Osteoblast (primary cell): ENCODE measurements at regions not wholly inside any gene's neighbourhood (a gene's known extent, or its start where the extent isn't known, plus 50 kb on each side); places are given as distances from the start of the nearest gene placed in this dataset.

Experiments
- DNase-seq: peaks from one replicate; pipeline ENCODE4 v3.0.0; 2011; ENCODE audit warnings: low spot score, mixed read lengths; ENCODE audit not compliant: insufficient read length; ENCODE audit errors: missing footprints
- H2AFZ ChIP-seq: 2 replicates; pipeline ENCODE4 v1.6.0; 2011; ENCODE audit warnings: mild to moderate bottlenecking, low read length
- H3K27ac ChIP-seq: 2 replicates; pipeline ENCODE4 v1.5.1; 2011; ENCODE audit warnings: mild to moderate bottlenecking, low read depth, low read length, moderate library complexity
- H3K27me3 ChIP-seq: 2 replicates; pipeline ENCODE4 v1.6.0; 2012; ENCODE audit warnings: mild to moderate bottlenecking, control low read depth, inconsistent platforms, low read length, moderate library complexity; ENCODE audit not compliant: insufficient read depth
- H3K36me3 ChIP-seq: 2 replicates; pipeline ENCODE4 v1.5.1; 2011; ENCODE audit warnings: mild to moderate bottlenecking, low read length, control low read depth, moderate library complexity; ENCODE audit not compliant: insufficient read depth
- H3K4me1 ChIP-seq: 2 replicates; pipeline ENCODE4 v1.5.1; 2011; ENCODE audit warnings: mild to moderate bottlenecking, low read length, control low read depth, moderate library complexity; ENCODE audit not compliant: insufficient read depth
- H3K4me2 ChIP-seq: 2 replicates; pipeline ENCODE4 v1.6.0; 2011; ENCODE audit warnings: mild to moderate bottlenecking, low read length; ENCODE audit not compliant: insufficient read depth
- H3K4me3 ChIP-seq: fragments of 200-600 bp; sonication (generic); 3 replicates; pipeline ENCODE4 v1.5.1; 2012; ENCODE audit warnings: mild to moderate bottlenecking, low read length, inconsistent platforms; ENCODE audit not compliant: insufficient read depth
- H3K79me2 ChIP-seq: 2 replicates; pipeline ENCODE4 v1.6.0; 2012; ENCODE audit warnings: mild to moderate bottlenecking, low read length, control low read depth, inconsistent platforms; ENCODE audit not compliant: insufficient read depth
- H3K9me3 ChIP-seq: 2 replicates; pipeline ENCODE4 v1.5.1; 2011; ENCODE audit warnings: low read depth, low read length, control low read depth
- H4K20me1 ChIP-seq: 2 replicates; pipeline ENCODE4 v1.6.0; 2012; ENCODE audit warnings: mild to moderate bottlenecking, low read length, control low read depth; ENCODE audit not compliant: insufficient read depth
- TF ChIP-seq, protein P1 (sequence below): IDR thresholded peaks from 2 replicates; pipeline ENCODE4 v1.5.1; 2011; ENCODE audit warnings: mild to moderate bottlenecking, low read depth, low read length, moderate library complexity; ENCODE audit errors: extremely low read depth

DNA sequence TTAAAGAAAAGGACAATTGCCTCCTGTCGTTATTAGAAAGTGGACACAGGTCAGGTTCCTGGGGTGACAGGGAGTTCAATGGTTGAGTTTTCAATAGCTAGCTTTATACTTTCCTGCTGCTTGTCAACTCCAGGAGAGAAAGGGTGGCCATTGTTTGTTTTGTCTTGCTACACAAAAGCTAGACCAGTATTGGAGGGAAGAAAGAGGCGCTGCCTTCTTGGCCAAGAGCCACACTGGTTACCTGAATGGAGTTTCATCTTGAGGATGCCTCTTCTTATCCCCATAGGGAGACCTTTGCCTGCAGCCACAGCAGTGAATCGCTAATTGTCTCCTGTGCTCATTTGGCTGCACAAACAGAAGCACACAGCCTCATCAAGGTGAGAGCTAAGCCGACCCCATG is 279.4 kb upstream of the GRIA1 start:
- H3K27ac ChIP-seq, result no peak overlapping the region
- H3K79me2 ChIP-seq, result no peaks in the 10 kb centered on the region
- TF ChIP-seq, protein P1, sequence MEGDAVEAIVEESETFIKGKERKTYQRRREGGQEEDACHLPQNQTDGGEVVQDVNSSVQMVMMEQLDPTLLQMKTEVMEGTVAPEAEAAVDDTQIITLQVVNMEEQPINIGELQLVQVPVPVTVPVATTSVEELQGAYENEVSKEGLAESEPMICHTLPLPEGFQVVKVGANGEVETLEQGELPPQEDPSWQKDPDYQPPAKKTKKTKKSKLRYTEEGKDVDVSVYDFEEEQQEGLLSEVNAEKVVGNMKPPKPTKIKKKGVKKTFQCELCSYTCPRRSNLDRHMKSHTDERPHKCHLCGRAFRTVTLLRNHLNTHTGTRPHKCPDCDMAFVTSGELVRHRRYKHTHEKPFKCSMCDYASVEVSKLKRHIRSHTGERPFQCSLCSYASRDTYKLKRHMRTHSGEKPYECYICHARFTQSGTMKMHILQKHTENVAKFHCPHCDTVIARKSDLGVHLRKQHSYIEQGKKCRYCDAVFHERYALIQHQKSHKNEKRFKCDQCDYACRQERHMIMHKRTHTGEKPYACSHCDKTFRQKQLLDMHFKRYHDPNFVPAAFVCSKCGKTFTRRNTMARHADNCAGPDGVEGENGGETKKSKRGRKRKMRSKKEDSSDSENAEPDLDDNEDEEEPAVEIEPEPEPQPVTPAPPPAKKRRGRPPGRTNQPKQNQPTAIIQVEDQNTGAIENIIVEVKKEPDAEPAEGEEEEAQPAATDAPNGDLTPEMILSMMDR, result no peak

DNA sequence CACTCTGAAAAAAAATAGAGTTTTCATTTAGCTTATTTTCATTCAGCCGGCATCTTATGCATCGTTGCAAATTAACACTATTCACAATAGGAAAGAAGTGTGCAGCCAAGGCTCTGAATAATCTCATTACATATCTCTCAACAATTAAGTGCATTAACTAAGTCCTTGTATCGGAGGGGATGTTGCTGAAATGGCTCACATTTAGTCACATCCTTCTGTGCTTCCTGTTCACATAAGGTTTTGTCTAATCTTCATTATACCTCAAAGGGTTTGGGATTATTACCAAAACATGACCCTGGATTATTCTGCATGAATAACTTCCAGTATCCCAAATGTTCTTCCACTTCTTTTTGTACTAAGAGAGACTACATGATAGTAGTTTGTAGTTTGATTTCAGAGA is 278.0 kb upstream of the GRIA1 start:
- Histone ChIP-seq H3K27me3 (no peaks in the 10 kb centered on the region), H3K4me3 (no peak overlapping the region), H3K9me3 (no peaks in the 10 kb centered on the region), H3K4me2 (no peak overlapping the region), H3K79me2 (no peaks in the 10 kb centered on the region), H3K4me1 (no peaks in the 10 kb centered on the region), H3K27ac (no peak overlapping the region), H2AFZ (no peak overlapping the region), H4K20me1 (no peaks in the 10 kb centered on the region), H3K36me3 (no peaks in the 10 kb centered on the region)
- TF ChIP-seq, protein P1, result no peak
- no peak for DNase-seq

More for the DNA sequence above, 279.4 kb upstream of the GRIA1 start:
- H4K20me1 ChIP-seq, result no peaks in the 10 kb centered on the region
- DNase-seq, result no peak
- H3K27me3 ChIP-seq, result no peaks in the 10 kb centered on the region
- no peaks in the 10 kb centered on the region for H3K4me1 ChIP-seq
- H3K9me3 ChIP-seq, result no peaks in the 10 kb centered on the region
- H3K4me3 ChIP-seq, result no peak overlapping the region
- H2AFZ ChIP-seq, result no peak overlapping the region
- H3K36me3 ChIP-seq, result no peaks in the 10 kb centered on the region
- no peak overlapping the region for H3K4me2 ChIP-seq

DNA sequence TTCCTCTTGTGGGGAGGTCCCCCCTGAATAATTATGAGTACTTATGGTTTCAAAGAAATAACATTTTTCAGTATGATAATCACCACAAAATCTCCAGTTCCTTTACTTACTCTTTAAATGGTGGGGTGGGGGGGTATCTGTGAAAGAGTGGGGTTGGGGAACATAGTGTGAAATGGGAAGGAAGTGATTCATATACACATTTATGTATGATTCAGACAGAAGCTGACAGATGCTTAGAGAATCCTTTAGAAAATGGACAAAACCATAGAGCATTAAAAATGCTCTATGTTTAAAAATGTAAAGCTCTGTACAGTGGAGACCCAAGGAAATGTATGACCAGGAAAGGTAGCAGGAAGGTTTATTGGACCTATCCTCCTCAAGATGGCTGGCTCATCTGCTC is 267.5 kb upstream of the GRIA1 start:
- H3K4me2 ChIP-seq, result peak overlapping the region; percentile 63
- no peaks in the 10 kb centered on the region for H4K20me1 ChIP-seq
- peak overlapping the region; percentile 52 for H2AFZ ChIP-seq
- H3K36me3 ChIP-seq, result no peaks in the 10 kb centered on the region
- no peak for DNase-seq
- no peaks in the 10 kb centered on the region for H3K79me2 ChIP-seq
- peaks cover 14% of the 10 kb centered on the region for H3K4me1 ChIP-seq
- peak overlapping the region; percentile 36 for H3K27ac ChIP-seq
- H3K9me3 ChIP-seq, result no peaks in the 10 kb centered on the region
- TF ChIP-seq, protein P1, result no peak
- peak overlapping the region; percentile 13 for H3K4me3 ChIP-seq
- no peaks in the 10 kb centered on the region for H3K27me3 ChIP-seq

DNA sequence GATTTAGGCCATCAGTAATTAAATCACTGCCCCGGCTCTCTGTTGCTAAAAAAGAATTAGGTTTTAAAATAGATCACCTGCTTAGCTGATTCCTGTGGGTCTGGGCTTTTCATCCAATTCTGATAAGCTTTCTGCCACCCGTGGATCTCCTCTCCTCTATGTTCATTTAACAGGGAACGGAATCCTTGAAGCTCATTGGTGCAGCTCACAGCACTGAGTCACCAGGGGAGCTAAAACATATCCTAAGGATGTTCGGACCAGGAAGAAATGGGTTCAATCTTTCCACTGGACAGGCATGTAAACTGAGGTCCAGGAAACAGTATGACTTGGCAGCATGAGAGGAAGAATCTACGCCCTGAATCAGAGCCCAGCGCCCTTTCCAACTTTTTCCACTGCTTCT is 267.1 kb upstream of the GRIA1 start:
- H3K4me2 ChIP-seq, result peak overlapping the region; percentile 63
- peak overlapping the region; percentile 36 for H3K27ac ChIP-seq
- no peaks in the 10 kb centered on the region for H4K20me1 ChIP-seq
- H3K9me3 ChIP-seq, result no peaks in the 10 kb centered on the region
- no peaks in the 10 kb centered on the region for H3K36me3 ChIP-seq
- H3K27me3 ChIP-seq, result no peaks in the 10 kb centered on the region
- TF ChIP-seq, protein P1, result no peak
- peak overlapping the region; percentile 52 for H2AFZ ChIP-seq
- H3K79me2 ChIP-seq, result no peaks in the 10 kb centered on the region
- peaks cover 14% of the 10 kb centered on the region for H3K4me1 ChIP-seq
- DNase-seq, result no peak
- peak overlapping the region; percentile 13 for H3K4me3 ChIP-seq
